Mammary epithelial cell (primary cell): ENCODE measurements at regions not wholly inside any gene's neighbourhood (a gene's known extent, or its start where the extent isn't known, plus 50 kb on each side); places are given as distances from the start of the nearest gene placed in this dataset.

Source experiments
- CTCF ChIP-seq, 2 donors: IDR thresholded peaks in 1 of 2; conservative IDR thresholded peaks in 1 of 2; 2 replicates each; pipeline ENCODE4 v1.5.1; 2011 to 2012; ENCODE audit warnings: inconsistent platforms in 2 of 2, low read length in 2 of 2, mild to moderate bottlenecking in 2 of 2, control low read depth in 1 of 2, low read depth in 1 of 2; ENCODE audit not compliant: insufficient read depth in 1 of 2; ENCODE audit errors: extremely low read depth in 1 of 2
- EZH2 ChIP-seq: IDR thresholded peaks from 2 replicates; pipeline ENCODE4 v1.6.1; 2012; ENCODE audit warnings: low read length, inconsistent platforms, borderline replicate concordance

- TF ChIP-seq CTCF (conservative IDR thresholded peaks at IDR 0.05 in 1 of 2, IDR thresholded peaks at IDR 0.05 in 1 of 2; ENCODE audit: extremely low read depth in 1 of 2, insufficient read depth in 1 of 2, low read depth in 1 of 2, low read length in 2 of 2) (no peak), EZH2 (no peak)
These were observed 320.7 kb downstream of the RNF144B start for GRCh38 chr6:18707714-18708439.
